GM18498 (cell line): ENCODE measurements at regions not wholly inside any gene's neighbourhood (a gene's known extent, or its start where the extent isn't known, plus 50 kb on each side); places are given as distances from the start of the nearest gene placed in this dataset.

Experiments used
- ATAC-seq: cut with Tn5 transposase; IDR thresholded peaks from one replicate; pipeline ENCODE4 v1.9.1; 2021; ENCODE audit warnings: mild to moderate bottlenecking, moderate library complexity; ENCODE audit not compliant: unreplicated experiment

- no peak for ATAC-seq
Measured at GRCh38 chr15:39139431-39140059, 441.3 kb upstream of the THBS1 start.

DNA sequence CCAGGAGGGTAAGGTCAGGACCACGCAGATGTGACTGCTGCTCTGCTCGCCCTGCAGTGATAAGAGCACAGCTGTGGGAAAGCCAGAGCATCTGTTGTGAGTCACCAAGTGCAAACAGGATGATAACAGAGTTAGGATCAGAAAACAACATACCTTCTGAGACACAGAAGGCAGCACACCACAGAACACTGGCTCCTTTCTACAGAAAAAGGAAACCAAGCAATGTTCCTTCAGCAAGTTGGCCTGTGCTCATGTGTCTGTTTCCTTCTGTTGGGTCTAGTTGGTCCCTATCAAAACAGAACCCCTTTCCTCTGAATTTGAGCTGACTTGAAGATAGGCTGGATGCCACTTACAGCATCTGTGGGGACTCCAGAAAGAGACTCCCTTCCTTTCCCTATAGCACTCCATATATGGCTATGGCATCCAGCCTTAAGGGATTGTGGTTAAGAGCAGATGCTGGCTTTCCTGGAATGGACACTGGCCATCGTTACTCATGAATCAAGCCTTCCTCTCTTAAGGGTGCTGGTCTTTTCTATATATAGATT, 440.7 kb upstream of the THBS1 start:
- no peak for ATAC-seq

- ATAC-seq = no peak
Measured at GRCh38 chr15:39142500-39142899, 438.4 kb upstream of the THBS1 start.

GRCh38 chr15:39143479-39143878, 437.4 kb upstream of the THBS1 start:
- no peak for ATAC-seq

DNA sequence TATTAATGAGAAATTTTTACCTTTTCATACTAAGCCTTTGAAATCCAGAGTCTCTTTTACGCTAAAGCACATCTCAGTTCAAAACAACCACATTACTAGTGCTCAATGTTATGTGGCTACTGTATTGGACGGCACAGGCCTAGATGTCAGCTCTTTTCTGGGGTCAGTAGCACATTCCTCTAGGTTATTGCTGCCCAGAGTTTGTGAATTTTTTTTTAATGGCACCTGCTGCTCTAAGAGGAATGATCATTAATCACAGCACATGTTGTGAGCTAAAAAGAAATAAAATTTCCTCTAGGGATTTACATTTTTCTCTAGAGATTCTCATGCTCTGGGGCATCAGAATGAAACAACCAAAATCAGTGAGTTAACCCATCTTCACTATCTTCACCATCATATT, 436.8 kb upstream of the THBS1 start:
- no peak for ATAC-seq

GRCh38 chr15:39144613-39145499, 436.0 kb upstream of the THBS1 start:
- no peak for ATAC-seq

- no peak for ATAC-seq
Measured at GRCh38 chr15:39145854-39146625, 434.8 kb upstream of the THBS1 start.

DNA sequence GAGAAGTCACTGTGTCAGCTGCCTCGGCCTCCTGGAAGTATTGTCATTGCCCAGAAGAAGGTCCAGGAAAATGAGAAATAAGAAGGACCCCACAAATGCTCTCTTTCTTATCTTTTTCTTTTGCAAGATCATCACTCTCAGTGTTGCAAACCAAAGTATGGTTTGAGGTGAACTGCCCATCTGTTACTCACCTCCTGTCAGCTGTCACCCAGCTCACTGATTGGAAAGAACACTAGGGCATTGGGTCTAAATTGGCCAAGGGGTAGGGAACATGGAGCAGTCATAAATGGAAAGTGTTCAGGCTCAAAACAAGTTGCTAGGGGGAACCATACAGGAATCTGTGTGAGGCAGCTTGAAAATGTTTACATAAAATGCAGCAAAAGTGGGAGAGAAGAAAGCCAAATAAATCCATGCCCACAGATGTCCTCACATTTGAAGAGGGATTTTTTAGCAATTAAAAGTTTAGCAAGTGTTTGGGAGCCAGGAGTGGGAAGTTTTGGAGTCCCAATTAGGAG, 431.2 kb upstream of the THBS1 start:
- no peak for ATAC-seq

- ATAC-seq = no peak
Measured at GRCh38 chr15:39151545-39151944, 429.3 kb upstream of the THBS1 start.

GRCh38 chr15:39153058-39153714, 427.7 kb upstream of the THBS1 start:
- no peak for ATAC-seq

DNA sequence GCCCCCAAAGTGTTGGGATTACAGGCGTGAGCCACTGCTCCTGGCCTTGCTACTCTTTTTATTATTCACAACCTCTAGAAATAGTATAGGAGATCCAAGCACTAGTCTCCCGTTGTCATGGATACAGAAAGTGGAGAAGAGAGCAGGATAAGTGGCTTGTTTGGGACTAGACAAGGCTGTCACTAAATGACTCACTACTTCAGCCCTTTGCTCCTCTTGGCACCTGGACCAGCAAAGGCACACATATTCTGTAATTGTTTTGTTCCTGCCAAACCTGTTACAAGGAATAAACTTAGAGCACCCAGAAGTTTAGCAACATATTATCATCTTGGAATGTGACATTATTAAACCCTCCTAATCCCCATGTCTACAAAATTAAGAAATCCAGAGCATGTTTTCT, 427.2 kb upstream of the THBS1 start:
- ATAC-seq = no peak

DNA sequence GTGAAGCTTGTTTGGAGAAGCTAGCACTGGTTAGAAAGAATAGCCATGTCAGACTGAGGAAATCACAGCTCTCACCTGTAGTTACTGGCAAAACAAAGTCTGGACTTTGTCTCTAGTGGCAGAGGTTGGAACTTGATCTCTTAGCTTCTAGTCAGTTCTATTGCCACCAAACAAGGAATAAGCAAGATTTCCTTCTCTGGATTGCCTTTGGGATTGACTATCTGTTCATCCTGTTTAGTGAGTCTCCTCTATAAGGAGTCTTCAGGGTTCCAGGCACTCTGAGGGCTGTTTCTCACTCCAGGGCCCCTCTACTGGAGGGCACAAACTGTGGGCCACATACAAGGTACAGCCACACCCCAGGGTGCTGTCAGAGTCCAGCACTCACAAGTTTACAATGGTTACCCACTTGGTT, 426.6 kb upstream of the THBS1 start:
- ATAC-seq = no peak

- ATAC-seq = no peak
Measured at GRCh38 chr15:39154776-39155175, 426.1 kb upstream of the THBS1 start.

GRCh38 chr15:39156166-39156565, 424.7 kb upstream of the THBS1 start:
- no peak for ATAC-seq

DNA sequence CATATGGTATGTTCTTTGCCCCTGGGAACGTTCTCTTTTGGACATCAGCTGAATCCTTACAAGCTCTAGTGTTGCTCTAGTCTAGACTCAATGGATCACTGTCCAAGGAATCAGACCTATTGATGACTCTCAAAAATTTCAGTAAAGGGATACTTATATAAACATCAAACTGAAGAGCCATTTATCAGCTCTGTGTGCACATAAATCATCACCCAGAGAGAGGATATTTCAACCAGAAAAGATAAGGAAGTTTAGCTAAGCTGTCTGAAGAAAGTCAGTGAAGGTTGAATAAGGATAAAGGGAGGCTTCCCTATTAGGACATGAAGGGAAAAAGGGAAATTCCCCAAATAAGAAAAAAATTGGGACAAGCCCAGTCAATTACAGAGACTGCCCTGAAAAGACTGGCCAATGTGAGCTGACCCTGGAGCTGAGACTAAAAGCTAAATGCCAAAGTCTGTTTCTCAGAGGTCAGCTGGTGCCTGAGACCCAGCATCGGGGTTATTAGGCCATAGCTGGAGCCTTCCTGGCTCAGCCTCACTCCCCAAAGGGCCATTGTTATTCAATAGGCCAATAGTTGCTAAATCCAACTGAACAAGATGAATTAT, 424.1 kb upstream of the THBS1 start:
- no peak for ATAC-seq

DNA sequence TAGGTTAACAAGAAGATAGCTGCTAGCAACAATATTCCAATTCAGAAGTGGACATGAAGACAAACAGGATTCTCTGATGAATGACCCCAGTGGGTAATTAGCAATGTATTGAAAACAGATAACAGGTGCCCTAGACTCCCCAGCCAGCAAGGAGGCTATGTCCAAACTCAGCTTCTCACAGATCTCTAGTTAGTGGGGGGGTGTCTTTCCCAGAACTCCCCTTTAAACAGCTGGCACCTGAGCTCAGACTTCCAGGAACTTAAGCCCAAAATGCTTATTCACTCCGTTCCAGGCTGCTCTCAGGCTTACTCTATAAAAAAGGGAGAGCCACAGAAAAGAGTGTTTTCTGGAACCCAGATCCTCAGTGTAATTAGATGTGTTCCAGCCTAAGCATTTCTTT, 423.0 kb upstream of the THBS1 start:
- no peak for ATAC-seq

DNA sequence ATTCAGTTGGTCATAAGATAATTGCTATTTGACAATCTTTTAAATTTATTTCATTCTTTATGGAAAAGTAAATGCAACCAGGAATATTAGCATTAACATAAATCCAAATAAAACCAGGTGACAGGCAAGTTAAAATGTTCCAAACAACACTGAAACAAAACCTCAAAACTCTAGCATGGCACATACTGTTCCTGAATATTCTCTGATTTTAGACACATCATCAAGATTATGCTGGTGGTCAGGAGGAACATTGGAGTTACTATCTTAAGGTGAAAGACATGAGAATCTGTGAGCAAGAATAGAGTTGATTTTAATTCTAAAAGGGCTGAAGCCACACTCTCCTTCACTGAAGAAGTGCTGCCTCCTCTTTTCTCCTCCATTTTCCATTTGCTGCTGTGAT, 421.0 kb upstream of the THBS1 start:
- no peak for ATAC-seq

- no peak for ATAC-seq
Measured at GRCh38 chr15:39161096-39161495, 419.8 kb upstream of the THBS1 start.

DNA sequence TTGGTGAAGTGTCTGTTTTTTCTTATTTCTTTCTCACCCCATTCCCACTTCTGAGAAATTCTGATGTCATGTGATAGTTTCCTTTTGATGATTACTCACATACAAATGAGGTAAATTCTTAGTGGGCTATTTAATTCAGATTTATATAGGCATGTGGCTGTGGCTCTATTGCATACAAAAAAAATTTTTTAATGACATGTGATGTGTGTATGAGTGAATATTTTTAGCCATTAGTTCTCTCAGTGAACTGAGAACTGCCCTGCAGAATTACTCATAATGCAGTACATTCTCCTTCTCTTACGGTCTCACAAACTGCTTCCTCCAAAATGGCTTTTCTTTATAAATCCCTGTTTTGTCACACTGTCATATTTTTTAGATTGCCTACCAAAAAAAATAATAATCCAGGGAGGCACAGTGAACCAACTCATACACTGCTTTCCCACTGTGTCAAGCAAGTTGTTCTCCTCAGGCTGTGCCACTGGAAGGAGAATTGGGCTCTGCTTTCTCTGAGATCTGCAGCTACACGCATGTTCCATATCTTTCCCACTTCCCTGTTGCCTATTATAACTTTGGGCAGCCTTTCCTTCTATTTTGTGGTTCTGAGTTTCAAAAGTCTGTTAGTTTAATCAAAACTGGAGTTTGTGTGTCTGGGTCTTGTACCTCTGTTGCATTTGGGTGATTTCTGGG, 415.7 kb upstream of the THBS1 start:
- no peak for ATAC-seq
